GM18507 (cell line): ENCODE measurements at regions not wholly inside any gene's neighbourhood (a gene's known extent, or its start where the extent isn't known, plus 50 kb on each side); places are given as distances from the start of the nearest gene placed in this dataset.
"Not testable (repeated sequence)": the region's sequence is repeated elsewhere in the genome, so short reads cannot be mapped to it uniquely, and the experiment has no call there.

Source experiments
- DNase-seq: peaks from one replicate; pipeline ENCODE4 v3.0.0; 2011; ENCODE audit warnings: low read depth; ENCODE audit not compliant: insufficient read length; ENCODE audit errors: extremely low spot score
- FAIRE-seq: peaks from 2 replicates; lab custom pipeline; 2011; peaks lifted over from hg19 to GRCh38; lab: Jason Lieb, UNC

- FAIRE-seq, DNase-seq: not testable (repeated sequence)
These were observed 66.3 kb downstream of the FAM72C start for GRCh38 chr1:143905214-143906179.

DNA sequence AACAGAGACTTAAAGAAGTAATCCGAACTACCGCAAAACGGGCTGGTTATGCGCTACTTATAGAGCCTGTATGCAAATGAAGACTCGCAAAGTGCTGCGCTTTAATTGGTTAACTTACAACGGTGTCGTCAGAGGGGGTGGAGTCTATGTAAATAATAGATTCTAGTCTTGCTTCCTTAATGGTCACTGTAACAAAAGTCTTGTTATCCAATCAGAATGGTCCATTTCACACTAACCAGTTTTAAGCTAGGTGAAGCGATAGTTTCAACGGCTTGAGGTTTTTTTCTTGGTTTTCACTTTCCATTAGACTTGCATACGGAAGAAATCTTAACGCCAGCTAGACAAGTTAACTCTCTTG, 67.2 kb downstream of the FAM72C start:
- DNase-seq, FAIRE-seq: not testable (repeated sequence)

GRCh38 chr1:143903899-143904621, 67.7 kb downstream of the FAM72C start:
- not testable (repeated sequence) for FAIRE-seq, DNase-seq

DNA sequence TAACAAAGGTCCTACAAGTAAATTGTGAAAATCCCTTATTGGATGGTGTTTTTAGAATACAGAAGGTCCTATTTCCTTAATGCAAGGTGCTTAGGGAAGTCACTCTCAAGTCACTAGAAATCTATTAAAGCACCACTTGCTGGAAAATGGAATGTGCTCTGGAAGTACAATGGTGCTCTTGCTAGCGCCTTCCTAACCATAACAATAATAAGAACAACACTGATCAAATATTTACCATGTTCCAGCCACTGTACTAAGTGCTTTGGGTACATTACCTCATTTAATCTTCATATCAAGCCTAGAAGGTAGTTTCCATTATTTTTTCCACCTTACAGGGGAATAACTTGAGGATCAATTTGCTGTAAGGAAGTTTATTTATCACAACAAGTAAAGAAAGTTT, 75.4 kb downstream of the FAM72C start:
- FAIRE-seq, DNase-seq: not testable (repeated sequence)

GRCh38 chr1:143884932-143885574, 86.7 kb downstream of the FAM72C start:
- peak; percentile 31 for FAIRE-seq
- DNase-seq: not testable (repeated sequence)

DNA sequence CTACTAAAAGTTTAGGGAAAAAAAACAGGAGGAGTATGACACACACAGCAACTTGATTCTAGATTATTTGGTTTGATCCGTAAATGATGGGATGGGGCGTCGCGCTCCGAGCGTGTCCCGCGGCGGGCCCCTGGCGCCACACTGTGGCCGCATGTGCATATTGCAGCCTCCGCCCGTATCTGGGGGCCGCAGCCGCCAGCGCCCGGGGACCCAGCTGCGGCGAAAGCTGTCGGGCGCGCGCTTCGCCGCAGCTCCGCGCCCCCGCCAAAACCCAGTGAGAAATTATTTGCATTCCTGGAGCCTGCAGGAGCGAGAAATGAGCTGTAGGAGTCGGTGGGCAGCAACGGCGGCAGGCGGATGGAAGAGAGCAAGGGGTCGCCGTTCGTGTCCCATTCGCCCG, 87.3 kb downstream of the FAM72C start:
- DNase-seq, FAIRE-seq: not testable (repeated sequence)

- not testable (repeated sequence) for DNase-seq, FAIRE-seq
These were observed 91.8 kb downstream of the FAM72C start for GRCh38 chr1:143879757-143880536.

GRCh38 chr1:143875947-143876346, 95.8 kb downstream of the FAM72C start:
- not testable (repeated sequence) for FAIRE-seq, DNase-seq

- FAIRE-seq, DNase-seq: not testable (repeated sequence)
These were observed 97.2 kb downstream of the FAM72C start for GRCh38 chr1:143874625-143875024.

DNA sequence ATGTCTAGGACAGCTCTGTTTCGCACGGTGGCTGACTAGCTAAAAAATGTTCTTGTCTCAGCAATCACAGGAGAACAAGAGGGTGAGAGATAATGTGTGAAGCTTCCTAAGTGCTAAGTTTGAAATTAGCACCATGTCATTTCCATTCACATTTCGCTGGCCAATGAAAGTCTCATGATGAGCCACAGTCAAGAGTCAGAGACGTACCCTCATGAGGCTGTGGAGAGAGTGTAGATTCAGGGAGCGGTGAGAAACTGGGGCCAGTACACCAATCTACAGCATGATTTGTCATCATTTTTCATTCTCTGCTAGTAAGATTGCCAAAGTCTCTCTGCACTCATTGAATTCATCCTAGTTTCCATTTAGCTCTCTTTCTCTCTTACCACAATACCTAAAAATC, 98.1 kb downstream of the FAM72C start:
- DNase-seq, FAIRE-seq: not testable (repeated sequence)

DNA sequence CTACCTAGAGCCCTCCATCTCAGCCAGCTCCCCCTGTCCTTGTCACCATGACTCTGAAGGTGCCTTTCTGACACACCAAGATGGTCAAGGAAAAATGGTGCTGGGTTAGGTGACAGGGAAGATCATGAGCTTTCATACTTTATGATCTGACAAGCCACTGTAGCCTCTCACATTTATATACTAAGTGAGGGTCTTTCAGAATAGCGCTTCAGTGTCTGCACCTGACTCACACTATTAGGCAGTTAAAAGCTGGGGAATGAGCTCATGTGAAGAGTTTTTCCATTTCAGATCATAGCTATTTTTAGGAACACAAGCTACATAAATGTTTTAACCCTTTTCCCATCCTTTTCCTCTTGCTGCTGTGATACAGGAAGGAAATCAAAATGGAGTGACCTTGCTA, 101.4 kb downstream of the FAM72C start:
- DNase-seq, FAIRE-seq: not testable (repeated sequence)

GRCh38 chr1:143867590-143868220, 104.1 kb downstream of the FAM72C start:
- FAIRE-seq, DNase-seq: not testable (repeated sequence)

DNA sequence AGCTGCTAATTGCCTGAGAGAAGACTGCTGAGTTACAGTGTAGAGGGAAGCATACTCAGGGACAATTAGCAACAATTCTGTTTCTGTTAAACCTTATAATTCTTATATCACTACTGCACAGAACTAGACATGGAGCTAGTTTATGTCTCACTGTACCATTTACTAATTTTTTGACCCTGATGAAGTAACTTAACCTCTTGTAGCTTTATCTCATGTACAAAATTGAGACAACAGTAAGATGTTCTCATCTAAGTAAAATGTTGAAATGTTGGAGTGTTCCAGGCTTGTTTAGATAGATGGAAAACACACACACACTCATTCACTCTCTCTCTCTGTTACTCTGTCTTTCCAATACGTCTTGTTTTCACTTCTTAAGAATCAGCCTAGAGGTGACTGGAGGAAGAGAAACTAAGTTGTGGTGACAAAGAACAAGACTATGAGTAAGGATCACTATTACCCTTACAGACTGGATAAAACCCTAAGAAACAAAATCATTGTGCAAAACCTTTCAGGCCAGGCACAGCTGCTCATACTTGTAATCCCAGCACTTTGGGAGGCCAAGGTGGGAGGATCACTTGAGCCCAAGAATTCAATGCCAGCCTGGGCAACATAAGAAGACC, 107.8 kb downstream of the FAM72C start:
- not testable (repeated sequence) for DNase-seq
- FAIRE-seq: peak; percentile 57

DNA sequence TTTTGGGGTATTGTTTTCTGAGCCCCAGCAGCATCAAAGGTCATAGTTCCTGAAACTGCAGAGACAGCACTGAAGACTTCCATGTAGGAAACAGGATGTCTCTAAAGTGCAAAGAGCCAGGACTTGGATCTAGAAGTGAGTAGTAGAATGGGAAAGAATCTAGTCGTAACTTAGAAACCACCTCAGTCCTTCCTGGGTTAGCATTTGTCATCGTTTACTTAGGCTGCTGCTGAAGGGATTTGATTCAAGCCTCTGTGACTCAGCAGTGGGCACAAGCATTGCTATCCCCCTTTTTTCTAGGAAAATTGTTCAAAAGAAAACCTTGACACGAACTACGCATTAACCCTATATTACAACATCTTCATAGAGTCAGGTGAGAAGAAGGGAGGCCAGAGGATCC, 109.1 kb downstream of the FAM72C start:
- not testable (repeated sequence) for FAIRE-seq, DNase-seq

GRCh38 chr1:143861306-143861705, 110.5 kb downstream of the FAM72C start:
- DNase-seq, FAIRE-seq: not testable (repeated sequence)

GRCh38 chr1:143855867-143856266, 115.9 kb downstream of the FAM72C start:
- DNase-seq, FAIRE-seq: not testable (repeated sequence)

DNA sequence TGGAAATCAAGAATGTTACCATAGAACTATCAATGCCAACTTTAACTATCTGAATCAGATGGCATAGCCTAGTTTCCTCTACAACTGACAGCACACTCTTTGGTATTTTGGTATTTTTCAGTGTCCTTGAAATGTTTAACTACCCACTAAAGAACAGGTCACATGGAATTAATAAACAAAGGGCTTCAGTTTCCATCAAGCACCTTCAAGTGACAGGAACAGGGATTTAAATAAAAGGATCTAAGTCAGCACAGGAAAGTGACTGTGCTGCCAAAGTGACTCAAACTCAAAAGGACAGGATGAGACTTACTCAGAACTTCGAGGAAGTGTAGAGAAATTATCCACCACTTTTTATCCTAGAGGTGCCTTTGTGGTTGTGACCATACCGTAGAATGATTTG, 117.7 kb downstream of the FAM72C start:
- FAIRE-seq, DNase-seq: not testable (repeated sequence)

DNA sequence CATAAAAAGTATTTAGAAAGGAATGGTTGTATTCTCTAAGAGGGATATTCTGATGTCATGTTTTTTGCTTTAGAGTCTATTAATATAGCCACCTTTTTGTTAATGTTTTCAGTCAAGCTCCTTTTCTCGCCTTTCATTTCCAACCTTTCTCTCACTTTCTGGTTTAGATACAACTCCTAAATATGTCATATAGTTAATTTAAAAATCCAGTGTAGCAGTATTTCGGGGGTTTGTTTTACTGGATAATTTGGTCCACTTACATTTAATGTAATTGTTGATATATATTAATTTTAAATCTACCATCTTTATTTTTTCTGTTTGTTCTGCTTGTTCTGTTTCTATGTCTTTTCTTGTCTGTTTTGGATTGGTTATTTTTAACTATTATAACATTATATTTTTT, 121.1 kb downstream of the FAM72C start:
- DNase-seq, FAIRE-seq: not testable (repeated sequence)
